Head of caudate nucleus (tissue), 42 donors: ENCODE measurements at regions not wholly inside any gene's neighbourhood (a gene's known extent, or its start where the extent isn't known, plus 50 kb on each side); places are given as distances from the start of the nearest gene placed in this dataset.
"Not testable (repeated sequence)": the region's sequence is repeated elsewhere in the genome, so short reads cannot be mapped to it uniquely, and the experiment has no call there.

Experiments used
- DNase-seq, 42 donors: peaks; one replicate each; pipeline versions ENCODE4 v3.0.0 to v3.0.0-alpha.2; 2020 to 2021; ENCODE audit warnings: mixed read lengths in 7 of 42
- intact Hi-C: fragments of 100-400 bp; cut with DNase I; formaldehyde crosslinking; loops from one replicate; pipeline ENCODE4 v1.15.0; 2022

- no peak for DNase-seq
- intact Hi-C loops, result no loop called here
Measured at GRCh38 chr20:40087496-40087895, 601.5 kb downstream of the MAFB start.

GRCh38 chr20:40085513-40085912 is 603.5 kb downstream of the MAFB start:
- no peak for DNase-seq
- intact Hi-C loops, result no loop called here

GRCh38 chr20:40082436-40082835 is 606.6 kb downstream of the MAFB start:
- intact Hi-C loops, result no loop called here

GRCh38 chr20:40081653-40082052 is 607.4 kb downstream of the MAFB start:
- no peak for DNase-seq
- intact Hi-C loops, result no loop called here

More at GRCh38 chr20:40082436-40082835, 606.6 kb downstream of the MAFB start:
- DNase-seq, result no peak

GRCh38 chr20:40080041-40080652 is 608.9 kb downstream of the MAFB start:
- intact Hi-C loops, result no loop called here
- no peak for DNase-seq

GRCh38 chr20:40073535-40074111 is 615.4 kb downstream of the MAFB start:
- DNase-seq, result no peak
- intact Hi-C loops, result no loop called here

GRCh38 chr20:40072907-40073306 is 616.1 kb downstream of the MAFB start:
- no peak for DNase-seq
- intact Hi-C loops, result no loop called here

GRCh38 chr20:40056171-40056570 is 632.9 kb downstream of the MAFB start:
- no peak for DNase-seq
- intact Hi-C loops, result no loop called here

- intact Hi-C loops, result no loop called here
- DNase-seq, result no peak
Measured at GRCh38 chr20:40055711-40056110, 633.3 kb downstream of the MAFB start.

- intact Hi-C loops, result no loop called here
- DNase-seq, result no peak
Measured at GRCh38 chr20:40054311-40054710, 634.7 kb downstream of the MAFB start.

- no peak for DNase-seq
- intact Hi-C loops, result no loop called here
Measured at GRCh38 chr20:40050596-40050995, 638.4 kb downstream of the MAFB start.

- intact Hi-C loops, result no loop called here
- DNase-seq, result no peak
Measured at GRCh38 chr20:40049854-40050253, 639.2 kb downstream of the MAFB start.

- DNase-seq, result no peak
- intact Hi-C loops, result no loop called here
Measured at GRCh38 chr20:40046703-40047102, 642.3 kb downstream of the MAFB start.

- intact Hi-C loops, result no loop called here
- DNase-seq, result no peak
Measured at GRCh38 chr20:40037511-40037910, 651.5 kb downstream of the MAFB start.

GRCh38 chr20:40029589-40029988 is 659.4 kb downstream of the MAFB start:
- intact Hi-C loops, result no loop called here
- DNase-seq, result no peak

- no peak for DNase-seq
- intact Hi-C loops, result no loop called here
Measured at GRCh38 chr20:40019510-40019909, 669.5 kb downstream of the MAFB start.

- intact Hi-C loops, result no loop called here
- no peak for DNase-seq
Measured at GRCh38 chr20:40017765-40018164, 671.3 kb downstream of the MAFB start.

GRCh38 chr20:40016890-40017289 is 672.1 kb downstream of the MAFB start:
- no peak for DNase-seq
- intact Hi-C loops, result no loop called here

- intact Hi-C loops, result no loop called here
- no peak for DNase-seq
Measured at GRCh38 chr20:40016392-40016791, 672.6 kb downstream of the MAFB start.

- DNase-seq, intact Hi-C loops: not testable (repeated sequence)
Measured at GRCh38 chr20:40012026-40012425, 677.0 kb downstream of the MAFB start.

GRCh38 chr20:40010483-40010882 is 678.6 kb downstream of the MAFB start:
- DNase-seq, result no peak
- intact Hi-C loops, result no loop called here
